Natural killer cell (primary cell): ENCODE measurements at regions not wholly inside any gene's neighbourhood (a gene's known extent, or its start where the extent isn't known, plus 50 kb on each side); places are given as distances from the start of the nearest gene placed in this dataset.

Experiments used
- ATAC-seq, 3 donors: fragments of 150-1000 bp in 2 of 3; fragments of 200-7000 bp in 1 of 3; cut with Tn5 transposase; 1 replicate in 1 of 3; 2 replicates in 2 of 3; pipeline ENCODE4 v1.10.0; 2021; ENCODE audit warnings: mild to moderate bottlenecking in 2 of 3, moderate library complexity in 2 of 3
- DNase-seq, 2 donors: peaks; one replicate each; pipeline versions ENCODE4 v3.0.0 to v3.0.0-alpha.2; 2013 to 2021; ENCODE audit warnings: mixed read lengths in 1 of 2
- H3K27ac ChIP-seq: one replicate; pipeline ENCODE4 v1.5.1; 2013; ENCODE audit warnings: mild to moderate bottlenecking, low read length
- H3K27me3 ChIP-seq: one replicate; pipeline ENCODE4 v1.6.1; 2013; ENCODE audit warnings: low read length; ENCODE audit not compliant: control insufficient read depth, insufficient read depth
- H3K36me3 ChIP-seq: one replicate; pipeline ENCODE4 v1.6.1; 2013; ENCODE audit warnings: low read length; ENCODE audit not compliant: control insufficient read depth, insufficient read depth
- H3K4me1 ChIP-seq: one replicate; pipeline ENCODE4 v1.6.1; 2013; ENCODE audit warnings: low read length; ENCODE audit not compliant: control insufficient read depth, insufficient read depth
- H3K4me3 ChIP-seq: one replicate; pipeline ENCODE4 v1.5.1; 2013; ENCODE audit warnings: low read length
- H3K9me3 ChIP-seq: one replicate; pipeline ENCODE4 v1.6.1; 2013; ENCODE audit warnings: low read length; ENCODE audit not compliant: control insufficient read depth, insufficient read depth
- H3K27ac Mint-ChIP-seq, 2 donors: one replicate each; pipeline ENCODE4 v1.8.0; 2022; ENCODE audit warnings: mild to moderate bottlenecking in 2 of 2, mixed read lengths in 2 of 2, moderate library complexity in 1 of 2
- H3K27me3 Mint-ChIP-seq, 2 donors: one replicate each; pipeline ENCODE4 v1.8.0; 2022; ENCODE audit warnings: low read depth in 2 of 2, mixed read lengths in 2 of 2
- H3K36me3 Mint-ChIP-seq: one replicate; pipeline ENCODE4 v1.8.0; 2022; ENCODE audit warnings: mixed read lengths
- H3K4me1 Mint-ChIP-seq, 2 donors: one replicate each; pipeline ENCODE4 v1.8.0; 2022; ENCODE audit warnings: mixed read lengths in 2 of 2
- H3K4me3 Mint-ChIP-seq: one replicate; pipeline ENCODE4 v1.8.0; 2022; ENCODE audit warnings: mild to moderate bottlenecking, moderate library complexity, mixed read lengths
- H3K9me3 Mint-ChIP-seq, 2 donors: one replicate each; pipeline ENCODE4 v1.8.0; 2022; ENCODE audit warnings: mixed read lengths in 2 of 2
- CTCF ChIP-seq: fragments of 200-600 bp; IDR thresholded peaks from one replicate; pipeline ENCODE4 v1.8.0; 2022; ENCODE audit warnings: antibody characterized with exemption
- WGBS: methylation state at CpG from one replicate; pipeline ENCODE4 v1.1.7; 2013; ENCODE audit warnings: missing lambda C conversion rate; ENCODE audit not compliant: insufficient coverage; 5-methylcytosine and 5-hydroxymethylcytosine counted together
- intact Hi-C: fragments of 100-400 bp; cut with micrococcal nuclease; formaldehyde crosslinking; loops from one replicate; pipeline ENCODE4 v1.14.2; 2022

- DNase-seq (peak; percentile 83 to 89), ATAC-seq (peak; percentile 92 to 100 (median 100))
- TF ChIP-seq CTCF: peak; percentile 85
- Histone ChIP-seq H3K4me3 (no peak overlapping the region), H3K27ac (no peak overlapping the region), H3K27me3 (peaks cover 11% of the 10 kb centered on the region), H3K9me3 (no peaks in the 10 kb centered on the region), H3K4me1 (peaks cover 7% of the 10 kb centered on the region), H3K36me3 (no peaks in the 10 kb centered on the region)
- WGBS: 10% methylated on average over 20 of the region's 20 CpGs
- intact Hi-C loops: loop anchor here (1.0 to 5.0 kb wide), 4 partner anchors 40 to 295 kb away; no protein-coding TSS in a partner anchor
- no peak overlapping the region for H3K4me3 Mint-ChIP-seq
- H3K27me3 Mint-ChIP-seq: peaks cover 26 to 60% of the 10 kb centered on the region in 2 donors
- H3K36me3 Mint-ChIP-seq: no peaks in the 10 kb centered on the region
- H3K9me3 Mint-ChIP-seq: no peaks in the 10 kb centered on the region
- H3K4me1 Mint-ChIP-seq: peaks cover 4 to 5% of the 10 kb centered on the region in 2 donors
- no peak overlapping the region for H3K27ac Mint-ChIP-seq
Measured at GRCh38 chr6:30396833-30397479, 52.0 kb downstream of the RPP21 start.

DNA sequence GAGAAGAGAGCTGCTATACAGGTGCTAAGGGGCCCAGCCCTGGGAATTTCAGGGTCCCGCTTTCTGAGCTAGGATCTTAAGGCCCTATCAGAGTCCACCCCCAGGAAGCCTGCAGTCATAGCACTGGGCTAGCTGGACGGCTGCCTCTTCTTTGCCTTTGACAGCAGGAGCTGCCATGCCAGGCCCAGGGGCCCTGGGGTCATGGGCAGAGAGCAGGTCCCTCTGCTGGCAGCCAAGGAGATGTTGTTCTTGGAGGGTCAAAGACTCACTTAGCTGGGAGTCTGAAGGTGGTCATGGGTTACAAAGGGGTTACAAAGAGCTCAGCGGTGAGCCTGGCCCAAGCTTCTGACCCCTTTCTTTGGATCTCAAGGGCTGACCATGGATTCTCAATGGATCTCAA lies 52.7 kb downstream of the RPP21 start:
- Mint-ChIP-seq H3K27me3 (peaks cover 26 to 60% of the 10 kb centered on the region in 2 donors), H3K4me1 (peaks cover 4 to 5% of the 10 kb centered on the region in 2 donors), H3K27ac (no peak overlapping the region), H3K36me3 (no peaks in the 10 kb centered on the region), H3K4me3 (no peak overlapping the region), H3K9me3 (no peaks in the 10 kb centered on the region)
- no peak for TF ChIP-seq CTCF
- peaks cover 11% of the 10 kb centered on the region for H3K27me3 ChIP-seq
- no peaks in the 10 kb centered on the region for H3K9me3 ChIP-seq
- no peaks in the 10 kb centered on the region for H3K36me3 ChIP-seq
- no peak for ATAC-seq
- H3K27ac ChIP-seq: no peak overlapping the region
- WGBS: 86% methylated on average over 3 of the region's 3 CpGs
- H3K4me3 ChIP-seq: no peak overlapping the region
- H3K4me1 ChIP-seq: peaks cover 7% of the 10 kb centered on the region
- DNase-seq: peak in 1 of 2 donors; percentile 7
- intact Hi-C loops: loop anchor here (1.0 to 5.0 kb wide), 4 partner anchors 40 to 295 kb away; no protein-coding TSS in a partner anchor

DNA sequence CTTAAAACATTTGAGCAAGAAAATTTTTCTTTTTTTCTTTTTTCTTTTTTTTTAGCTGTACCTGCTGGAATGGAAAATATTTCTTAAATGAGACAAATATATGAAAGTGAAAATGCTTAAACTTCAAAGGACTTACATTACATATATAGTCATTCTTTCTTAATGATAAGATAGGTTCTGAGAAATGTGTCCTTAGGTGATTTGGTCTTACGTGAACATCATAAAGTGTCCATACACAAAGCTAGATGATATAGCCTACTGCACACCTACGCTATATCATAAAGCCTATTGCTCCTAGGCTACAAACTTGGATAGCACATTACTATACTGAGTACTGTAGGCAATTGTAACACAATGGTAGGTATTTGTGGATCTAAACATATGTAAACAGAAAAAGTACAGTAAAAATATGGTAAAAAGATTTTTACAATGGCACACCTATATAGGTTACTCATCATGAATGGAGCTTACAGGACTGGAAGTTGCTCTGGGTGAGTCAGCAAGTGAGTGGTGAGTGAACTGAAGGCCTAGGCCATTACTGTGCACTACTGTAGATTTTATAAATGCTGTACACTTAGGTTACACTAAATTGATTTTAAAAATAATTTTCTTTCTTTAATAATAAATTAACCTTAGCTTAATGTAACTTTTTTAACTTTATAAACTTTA lies 54.6 kb downstream of the RPP21 start:
- no peaks in the 10 kb centered on the region for H3K9me3 Mint-ChIP-seq
- Histone ChIP-seq H3K4me1 (peaks cover 7% of the 10 kb centered on the region), H3K4me3 (no peak overlapping the region), H3K9me3 (no peaks in the 10 kb centered on the region), H3K27ac (no peak overlapping the region), H3K27me3 (peaks cover 16% of the 10 kb centered on the region), H3K36me3 (no peaks in the 10 kb centered on the region)
- peaks cover 4 to 5% of the 10 kb centered on the region in 2 donors for H3K4me1 Mint-ChIP-seq
- no peak for TF ChIP-seq CTCF
- no peak overlapping the region for H3K4me3 Mint-ChIP-seq
- no peaks in the 10 kb centered on the region for H3K36me3 Mint-ChIP-seq
- WGBS: 80% methylated on average over 1 of the region's 2 CpGs
- ATAC-seq (no peak), DNase-seq (no peak)
- no peak overlapping the region for H3K27ac Mint-ChIP-seq
- intact Hi-C loops: loop anchor here (5.0 kb wide), 1 partner anchor 297 kb away; no protein-coding TSS in a partner anchor
- H3K27me3 Mint-ChIP-seq: peaks cover 33 to 60% of the 10 kb centered on the region in 2 donors
